ENCODE measurements at regions not wholly inside any gene's neighbourhood (a gene's known extent, or its start where the extent isn't known, plus 50 kb on each side); places are given as distances from the start of the nearest gene placed in this dataset.

- H3K4me1 Mint-ChIP-seq = no peaks in the 10 kb centered on the region
- Histone ChIP-seq H3K27ac (ENCODE audit: low read depth in 1 of 2, low read length in 2 of 2) (no peak overlapping the region), H2AFZ (ENCODE audit: insufficient read depth, low read depth, low read length, poor library complexity, severe bottlenecking) (no peak overlapping the region), H3K4me3 (replicated peaks in 1 of 3; ENCODE audit: low read depth in 2 of 3, low read length in 3 of 3) (no peak overlapping the region), H3K36me3 (replicated peaks in 1 of 2; ENCODE audit: control insufficient read depth in 1 of 2, insufficient read depth in 2 of 2, low read length in 2 of 2) (no peaks in the 10 kb centered on the region), H3K4me1 (ENCODE audit: control insufficient read depth in 1 of 2, insufficient read depth in 2 of 2, low read length in 2 of 2) (no peaks in the 10 kb centered on the region), H4K20me1 (ENCODE audit: insufficient read depth, low read length) (no peaks in the 10 kb centered on the region), H3K9me3 (replicated peaks in 1 of 2; ENCODE audit: control insufficient read depth in 1 of 2, insufficient read depth in 1 of 2, low read length in 2 of 2) (no peaks in the 10 kb centered on the region), H3K27me3 (ENCODE audit: control insufficient read depth in 2 of 2, insufficient read depth in 2 of 2, low read length in 2 of 2) (no peaks in the 10 kb centered on the region), H3K79me2 (ENCODE audit: insufficient read depth, low read length) (no peaks in the 10 kb centered on the region), H3K4me2 (replicated peaks; ENCODE audit: extremely low read depth, low read length, poor library complexity, severe bottlenecking) (no peak overlapping the region), H3K9ac (ENCODE audit: insufficient read depth, low read length, poor library complexity, severe bottlenecking) (no peak overlapping the region)
- no peaks in the 10 kb centered on the region for H3K36me3 Mint-ChIP-seq
- H3K27ac Mint-ChIP-seq = no peak overlapping the region
- TF ChIP-seq CTCF (IDR thresholded peaks at IDR 0.05) = no peak
- H3K4me3 Mint-ChIP-seq = no peak overlapping the region
- WGBS (ENCODE audit: insufficient coverage) = over 99% methylated on average over 8 of the region's 8 CpGs
- peaks cover 0 to 2% (median 0%) of the 10 kb centered on the region in 3 donors for H3K27me3 Mint-ChIP-seq (ENCODE audit: low read depth in 3 of 3)
- intact Hi-C loops (cut with micrococcal nuclease) = no loop called here
- peaks cover 0 to 3% (median 0%) of the 10 kb centered on the region in 7 donors for H3K9me3 Mint-ChIP-seq
- DNase-seq = no peak
Observed at GRCh38 chr11:34830648-34831047, 85.5 kb downstream of the APIP start.

DNA sequence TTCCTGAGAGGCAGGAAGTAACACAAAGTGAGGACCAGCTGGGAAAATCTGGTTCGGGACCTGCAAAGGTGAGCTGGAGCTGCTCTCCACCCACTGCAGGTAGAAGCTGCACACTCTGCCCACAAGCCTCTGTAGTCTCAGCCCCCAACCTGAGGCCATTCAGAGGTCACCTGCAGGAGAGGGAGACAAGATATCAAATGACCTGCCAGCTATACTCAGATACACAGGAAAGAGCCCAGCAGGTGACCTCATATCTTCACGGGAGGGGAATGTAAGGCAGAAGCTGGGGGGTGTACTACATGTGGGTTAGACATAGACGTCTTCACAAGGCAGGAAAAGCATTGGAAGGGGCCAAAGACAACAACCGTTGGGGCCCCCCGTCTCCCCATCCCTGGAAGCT, 86.1 kb downstream of the APIP start:
- no peak overlapping the region for H3K4me3 Mint-ChIP-seq
- intact Hi-C loops (cut with micrococcal nuclease) = no loop called here
- Histone ChIP-seq H3K4me2 (replicated peaks; ENCODE audit: extremely low read depth, low read length, poor library complexity, severe bottlenecking) (no peak overlapping the region), H3K4me1 (ENCODE audit: control insufficient read depth in 1 of 2, insufficient read depth in 2 of 2, low read length in 2 of 2) (no peaks in the 10 kb centered on the region), H3K4me3 (replicated peaks in 1 of 3; ENCODE audit: low read depth in 2 of 3, low read length in 3 of 3) (no peak overlapping the region), H4K20me1 (ENCODE audit: insufficient read depth, low read length) (no peaks in the 10 kb centered on the region), H3K9me3 (replicated peaks in 1 of 2; ENCODE audit: control insufficient read depth in 1 of 2, insufficient read depth in 1 of 2, low read length in 2 of 2) (no peaks in the 10 kb centered on the region), H2AFZ (ENCODE audit: insufficient read depth, low read depth, low read length, poor library complexity, severe bottlenecking) (no peak overlapping the region), H3K27ac (ENCODE audit: low read depth in 1 of 2, low read length in 2 of 2) (no peak overlapping the region), H3K27me3 (ENCODE audit: control insufficient read depth in 2 of 2, insufficient read depth in 2 of 2, low read length in 2 of 2) (no peaks in the 10 kb centered on the region), H3K79me2 (ENCODE audit: insufficient read depth, low read length) (no peaks in the 10 kb centered on the region), H3K9ac (ENCODE audit: insufficient read depth, low read length, poor library complexity, severe bottlenecking) (no peak overlapping the region), H3K36me3 (replicated peaks in 1 of 2; ENCODE audit: control insufficient read depth in 1 of 2, insufficient read depth in 2 of 2, low read length in 2 of 2) (no peaks in the 10 kb centered on the region)
- no peaks in the 10 kb centered on the region for H3K36me3 Mint-ChIP-seq
- no peak for TF ChIP-seq CTCF (IDR thresholded peaks at IDR 0.05)
- no peak overlapping the region for H3K27ac Mint-ChIP-seq
- H3K4me1 Mint-ChIP-seq = no peaks in the 10 kb centered on the region
- peaks cover 0 to 3% (median 0%) of the 10 kb centered on the region in 7 donors for H3K9me3 Mint-ChIP-seq
- peaks cover 0 to 2% (median 0%) of the 10 kb centered on the region in 3 donors for H3K27me3 Mint-ChIP-seq (ENCODE audit: low read depth in 3 of 3)
- WGBS (ENCODE audit: insufficient coverage) = 77% methylated on average over 4 of the region's 5 CpGs
- no peak for DNase-seq
